SK-N-SH (cell line): ENCODE measurements at regions not wholly inside any gene's neighbourhood (a gene's known extent, or its start where the extent isn't known, plus 50 kb on each side); places are given as distances from the start of the nearest gene placed in this dataset.

Source experiments
- CTCF ChIA-PET: fragments of 300-600, 350-600 bp; formaldehyde crosslinking; extraction: SDS; loops from one replicate; lab custom pipeline; 2021; lab: Yijun Ruan, JAX
- POLR2A ChIA-PET: fragments of 350-600 bp; sonication (Branson Sonifier 250); formaldehyde crosslinking; extraction: SDS; loops from one replicate; lab custom pipeline; 2020; ENCODE audit warnings: antibody characterized with exemption, inconsistent platforms; lab: Yijun Ruan, JAX
- DNase-seq: peaks from one replicate; pipeline ENCODE4 v3.0.0; 2012
- H2AFZ ChIP-seq: fragments of 200-600 bp; sonication (generic); 2 replicates; pipeline ENCODE4 v1.8.1; 2016; ENCODE audit warnings: antibody characterized with exemption, mild to moderate bottlenecking, low read depth
- H3F3A ChIP-seq: fragments of 200-600 bp; sonication (generic); replicated peaks from 2 replicates; pipeline ENCODE3; 2016; ENCODE audit warnings: antibody characterized with exemption, mild to moderate bottlenecking; ENCODE audit not compliant: insufficient read depth
- H3K27ac ChIP-seq, 2 experiments: fragments of 200-500 bp in 1 of 2; fragments of 200-600 bp in 1 of 2; sonication (Bioruptor generic) in 1 of 2; sonication (generic), shearing (Covaris generic) in 1 of 2; 2 replicates each; pipeline versions ENCODE4 v1.5.1 to v1.6.1; 2014 to 2016; ENCODE audit warnings: low read depth in 2 of 2, inconsistent platforms in 1 of 2, low read length in 1 of 2, mild to moderate bottlenecking in 1 of 2, mixed read lengths in 1 of 2
- H3K27me3 ChIP-seq: fragments of 200-600 bp; sonication (generic), shearing (Covaris generic); 2 replicates; pipeline ENCODE4 v1.6.1; 2016; ENCODE audit warnings: mixed run types; ENCODE audit not compliant: insufficient read depth
- H3K36me3 ChIP-seq, 2 experiments: fragments of 200-500 bp in 1 of 2; fragments of 200-600 bp in 1 of 2; sonication (Bioruptor generic) in 1 of 2; sonication (generic) in 1 of 2; replicated peaks in 1 of 2; 2 replicates each; pipeline versions ENCODE3 to v1.5.1; 2014 to 2016; ENCODE audit warnings: low read length in 1 of 2, mild to moderate bottlenecking in 1 of 2; ENCODE audit not compliant: insufficient read depth in 2 of 2, control insufficient read depth in 1 of 2
- H3K4me1 ChIP-seq, 2 experiments: fragments of 200-500 bp in 1 of 2; fragments of 200-600 bp in 1 of 2; sonication (Bioruptor generic) in 1 of 2; sonication (generic), shearing (Covaris generic) in 1 of 2; 2 replicates each; pipeline versions ENCODE4 v1.5.1 to v1.6.1; 2014 to 2016; ENCODE audit warnings: low read depth in 1 of 2, low read length in 1 of 2, mixed run types in 1 of 2; ENCODE audit not compliant: insufficient read depth in 2 of 2, control insufficient read depth in 1 of 2
- H3K4me2 ChIP-seq: fragments of 200-600 bp; sonication (generic), shearing (Covaris generic); 2 replicates; pipeline ENCODE4 v1.6.1; 2017; ENCODE audit warnings: mixed run types
- H3K4me3 ChIP-seq, 2 experiments: fragments of 200-500 bp in 1 of 2; fragments of 200-600 bp in 1 of 2; sonication (Bioruptor generic) in 1 of 2; sonication (generic), shearing (Covaris generic) in 1 of 2; 2 replicates each; pipeline versions ENCODE4 v1.5.1 to v1.8.1; 2014 to 2016; ENCODE audit warnings: low read depth in 2 of 2, inconsistent platforms in 1 of 2, low read length in 1 of 2, mild to moderate bottlenecking in 1 of 2, mixed read lengths in 1 of 2, moderate library complexity in 1 of 2
- H3K79me2 ChIP-seq: fragments of 200-600 bp; sonication (generic); 2 replicates; pipeline ENCODE4 v1.8.1; 2017; ENCODE audit warnings: mild to moderate bottlenecking; ENCODE audit not compliant: insufficient read depth
- H3K9ac ChIP-seq: fragments of 200-600 bp; sonication (generic); 2 replicates; pipeline ENCODE4 v1.6.1; 2017; ENCODE audit warnings: mixed run types
- H3K9me2 ChIP-seq: fragments of 200-600 bp; sonication (generic); 2 replicates; pipeline ENCODE4 v1.6.1; 2017; ENCODE audit warnings: mixed run types
- H3K9me3 ChIP-seq: fragments of 200-600 bp; sonication (generic); 2 replicates; pipeline ENCODE4 v1.6.1; 2017; ENCODE audit warnings: mixed run types, mild to moderate bottlenecking, moderate library complexity
- H4K20me1 ChIP-seq: fragments of 200-600 bp; sonication (generic); 2 replicates; pipeline ENCODE4 v1.6.1; 2017; ENCODE audit warnings: mild to moderate bottlenecking, mixed run types; ENCODE audit not compliant: insufficient read depth
- CTCF ChIP-seq: fragments of 200-600 bp; sonication (generic); IDR thresholded peaks from 2 replicates; pipeline ENCODE4 v1.6.1; 2017; ENCODE audit warnings: antibody characterized with exemption, mild to moderate bottlenecking, moderate library complexity
- ELF1 ChIP-seq: IDR thresholded peaks from 2 replicates; pipeline ENCODE4 v1.4.0; 2012
- EZH2phosphoT487 ChIP-seq: fragments of 200-600 bp; sonication (generic); IDR thresholded peaks from 2 replicates; pipeline ENCODE4 v1.6.1; 2017; ENCODE audit warnings: low read depth, mixed run types, mild to moderate bottlenecking, antibody characterized with exemption, moderate library complexity, borderline replicate concordance
- FOXJ3 ChIP-seq: sonication (generic); formaldehyde crosslinking; IDR thresholded peaks from 2 replicates; pipeline ENCODE4 v1.5.1; 2020; ENCODE audit warnings: mild to moderate bottlenecking, missing genetic modification reagents
- FOXM1 ChIP-seq: IDR thresholded peaks from 2 replicates; pipeline ENCODE4 v1.4.0; 2012; ENCODE audit warnings: low read depth, mild to moderate bottlenecking
- GATA2 ChIP-seq: sonication (generic); formaldehyde crosslinking; IDR thresholded peaks from 2 replicates; pipeline ENCODE4 v1.5.0; 2020; ENCODE audit warnings: mild to moderate bottlenecking, missing genetic modification reagents
- JUND ChIP-seq: IDR thresholded peaks from 2 replicates; pipeline ENCODE4 v1.4.0; 2012
- MEF2A ChIP-seq: IDR thresholded peaks from 2 replicates; pipeline ENCODE4 v1.4.0; 2012; ENCODE audit warnings: low read depth, borderline replicate concordance
- WGBS: methylation state at CpG from one replicate; pipeline ENCODE4 v1.1.6; 2017; ENCODE audit warnings: low lambda C conversion rate; 5-methylcytosine and 5-hydroxymethylcytosine counted together

- Histone ChIP-seq H3K4me2 (no peak overlapping the region), H3K79me2 (no peaks in the 10 kb centered on the region), H3K4me3 (no peak overlapping the region), H3K27ac (peak overlapping the region in 1 of 2 experiments; percentile 53; a peak in 2 of 4 replicates), H3K36me3 (no peaks in the 10 kb centered on the region), H4K20me1 (no peaks in the 10 kb centered on the region), H3K9ac (no peak overlapping the region), H3K9me3 (no peaks in the 10 kb centered on the region), H3K4me1 (peaks cover 0 to 40% of the 10 kb centered on the region in 2 experiments; a peak in 2 of 4 replicates), H3F3A (no peaks in the 10 kb centered on the region), H2AFZ (no peak overlapping the region), H3K9me2 (no peaks in the 10 kb centered on the region), H3K27me3 (no peaks in the 10 kb centered on the region)
- no peak for DNase-seq
- CTCF ChIA-PET = interaction anchor here (0.8 to 1.5 kb wide), 3 partner anchors 12 to 149 kb away, joined by 3 to 5 read pairs (median 3); no protein-coding TSS in a partner anchor
- 92% methylated on average over 4 of the region's 4 CpGs for WGBS
- POLR2A ChIA-PET = no interaction called here
- no peak for TF ChIP-seq CTCF
- no peak for TF ChIP-seq GATA2 (CRISPR knock-in tag)
These were observed 143.1 kb downstream of the PLPP3 start for GRCh38 chr1:56436296-56436695.

GRCh38 chr1:56435434-56436262 lies 143.7 kb downstream of the PLPP3 start:
- H3K27ac ChIP-seq = peak overlapping the region in 1 of 2 experiments; percentile 54; a peak in 2 of 4 replicates
- POLR2A ChIA-PET = interaction anchor here (1.2 kb wide), 1 partner anchor 23 kb away, joined by 3 read pairs; no protein-coding TSS in a partner anchor
- H3K36me3 ChIP-seq = no peaks in the 10 kb centered on the region
- no peak for DNase-seq
- no peaks in the 10 kb centered on the region for H4K20me1 ChIP-seq
- H3K4me2 ChIP-seq = no peak overlapping the region
- TF ChIP-seq MEF2A (no peak), ELF1 (no peak), FOXM1 (no peak), FOXJ3 (CRISPR knock-in tag) (no peak), JUND (no peak), EZH2phosphoT487 (no peak)
- 55% methylated on average over 2 of the region's 2 CpGs for WGBS
- H2AFZ ChIP-seq = no peak overlapping the region
- CTCF ChIA-PET = interaction anchor here (0.6 to 1.5 kb wide), 4 partner anchors 13 to 818 kb away, joined by 3 to 5 read pairs (median 3); no protein-coding TSS in a partner anchor
- peaks cover 0 to 43% of the 10 kb centered on the region in 2 experiments; a peak in 2 of 4 replicates for H3K4me1 ChIP-seq
- H3K9me2 ChIP-seq = no peaks in the 10 kb centered on the region
- no peaks in the 10 kb centered on the region for H3K9me3 ChIP-seq
- H3K4me3 ChIP-seq = no peak overlapping the region
- no peaks in the 10 kb centered on the region for H3K79me2 ChIP-seq
- no peak overlapping the region for H3K9ac ChIP-seq
- H3F3A ChIP-seq = no peaks in the 10 kb centered on the region
- no peaks in the 10 kb centered on the region for H3K27me3 ChIP-seq
